ENCODE measurements at regions not wholly inside any gene's neighbourhood (a gene's known extent, or its start where the extent isn't known, plus 50 kb on each side); places are given as distances from the start of the nearest gene placed in this dataset.

- Histone ChIP-seq H3K4me3 (ENCODE audit: low read depth, low read length) (no peak overlapping the region), H3K27ac (ENCODE audit: extremely low read depth, low read depth, low read length) (no peak overlapping the region), H3K9me3 (ENCODE audit: control insufficient read depth, insufficient read depth, low read depth, low read length) (no peaks in the 10 kb centered on the region), H3K36me3 (ENCODE audit: control insufficient read depth in 2 of 2, insufficient read depth in 1 of 2, low read length in 2 of 2) (no peaks in the 10 kb centered on the region), H3K4me1 (ENCODE audit: control insufficient read depth, insufficient read depth, low read length) (no peaks in the 10 kb centered on the region)
- ChIA-PET CTCF (no interaction called here), POLR2A (no interaction called here)
- TF ChIP-seq ZNF324 (tag by site-specific recombination; IDR thresholded peaks at IDR 0.05) (no peak), ZNF140 (tag by site-specific recombination; IDR thresholded peaks at IDR 0.05) (no peak), ZNF354C (tag by site-specific recombination; IDR thresholded peaks at IDR 0.05; ENCODE audit: borderline replicate concordance, low read depth) (no peak), ZBTB7A (tag by site-specific recombination; IDR thresholded peaks at IDR 0.05; ENCODE audit: low read depth) (no peak), ZNF561 (tag by site-specific recombination; IDR thresholded peaks at IDR 0.05; ENCODE audit: borderline replicate concordance) (no peak), ZNF223 (tag by site-specific recombination; IDR thresholded peaks at IDR 0.05) (no peak), ZNF404 (tag by site-specific recombination; IDR thresholded peaks at IDR 0.05) (no peak), PRDM10 (tag by site-specific recombination; IDR thresholded peaks at IDR 0.05) (no peak)
- TF ChIP-seq, protein P1, sequence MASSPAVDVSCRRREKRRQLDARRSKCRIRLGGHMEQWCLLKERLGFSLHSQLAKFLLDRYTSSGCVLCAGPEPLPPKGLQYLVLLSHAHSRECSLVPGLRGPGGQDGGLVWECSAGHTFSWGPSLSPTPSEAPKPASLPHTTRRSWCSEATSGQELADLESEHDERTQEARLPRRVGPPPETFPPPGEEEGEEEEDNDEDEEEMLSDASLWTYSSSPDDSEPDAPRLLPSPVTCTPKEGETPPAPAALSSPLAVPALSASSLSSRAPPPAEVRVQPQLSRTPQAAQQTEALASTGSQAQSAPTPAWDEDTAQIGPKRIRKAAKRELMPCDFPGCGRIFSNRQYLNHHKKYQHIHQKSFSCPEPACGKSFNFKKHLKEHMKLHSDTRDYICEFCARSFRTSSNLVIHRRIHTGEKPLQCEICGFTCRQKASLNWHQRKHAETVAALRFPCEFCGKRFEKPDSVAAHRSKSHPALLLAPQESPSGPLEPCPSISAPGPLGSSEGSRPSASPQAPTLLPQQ (tag by site-specific recombination; IDR thresholded peaks at IDR 0.05), result no peak
- TF ChIP-seq, protein P2, sequence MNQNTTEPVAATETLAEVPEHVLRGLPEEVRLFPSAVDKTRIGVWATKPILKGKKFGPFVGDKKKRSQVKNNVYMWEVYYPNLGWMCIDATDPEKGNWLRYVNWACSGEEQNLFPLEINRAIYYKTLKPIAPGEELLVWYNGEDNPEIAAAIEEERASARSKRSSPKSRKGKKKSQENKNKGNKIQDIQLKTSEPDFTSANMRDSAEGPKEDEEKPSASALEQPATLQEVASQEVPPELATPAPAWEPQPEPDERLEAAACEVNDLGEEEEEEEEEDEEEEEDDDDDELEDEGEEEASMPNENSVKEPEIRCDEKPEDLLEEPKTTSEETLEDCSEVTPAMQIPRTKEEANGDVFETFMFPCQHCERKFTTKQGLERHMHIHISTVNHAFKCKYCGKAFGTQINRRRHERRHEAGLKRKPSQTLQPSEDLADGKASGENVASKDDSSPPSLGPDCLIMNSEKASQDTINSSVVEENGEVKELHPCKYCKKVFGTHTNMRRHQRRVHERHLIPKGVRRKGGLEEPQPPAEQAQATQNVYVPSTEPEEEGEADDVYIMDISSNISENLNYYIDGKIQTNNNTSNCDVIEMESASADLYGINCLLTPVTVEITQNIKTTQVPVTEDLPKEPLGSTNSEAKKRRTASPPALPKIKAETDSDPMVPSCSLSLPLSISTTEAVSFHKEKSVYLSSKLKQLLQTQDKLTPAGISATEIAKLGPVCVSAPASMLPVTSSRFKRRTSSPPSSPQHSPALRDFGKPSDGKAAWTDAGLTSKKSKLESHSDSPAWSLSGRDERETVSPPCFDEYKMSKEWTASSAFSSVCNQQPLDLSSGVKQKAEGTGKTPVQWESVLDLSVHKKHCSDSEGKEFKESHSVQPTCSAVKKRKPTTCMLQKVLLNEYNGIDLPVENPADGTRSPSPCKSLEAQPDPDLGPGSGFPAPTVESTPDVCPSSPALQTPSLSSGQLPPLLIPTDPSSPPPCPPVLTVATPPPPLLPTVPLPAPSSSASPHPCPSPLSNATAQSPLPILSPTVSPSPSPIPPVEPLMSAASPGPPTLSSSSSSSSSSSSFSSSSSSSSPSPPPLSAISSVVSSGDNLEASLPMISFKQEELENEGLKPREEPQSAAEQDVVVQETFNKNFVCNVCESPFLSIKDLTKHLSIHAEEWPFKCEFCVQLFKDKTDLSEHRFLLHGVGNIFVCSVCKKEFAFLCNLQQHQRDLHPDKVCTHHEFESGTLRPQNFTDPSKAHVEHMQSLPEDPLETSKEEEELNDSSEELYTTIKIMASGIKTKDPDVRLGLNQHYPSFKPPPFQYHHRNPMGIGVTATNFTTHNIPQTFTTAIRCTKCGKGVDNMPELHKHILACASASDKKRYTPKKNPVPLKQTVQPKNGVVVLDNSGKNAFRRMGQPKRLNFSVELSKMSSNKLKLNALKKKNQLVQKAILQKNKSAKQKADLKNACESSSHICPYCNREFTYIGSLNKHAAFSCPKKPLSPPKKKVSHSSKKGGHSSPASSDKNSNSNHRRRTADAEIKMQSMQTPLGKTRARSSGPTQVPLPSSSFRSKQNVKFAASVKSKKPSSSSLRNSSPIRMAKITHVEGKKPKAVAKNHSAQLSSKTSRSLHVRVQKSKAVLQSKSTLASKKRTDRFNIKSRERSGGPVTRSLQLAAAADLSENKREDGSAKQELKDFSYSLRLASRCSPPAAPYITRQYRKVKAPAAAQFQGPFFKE (tag by site-specific recombination; IDR thresholded peaks at IDR 0.05; ENCODE audit: borderline replicate concordance), result no peak
- TF ChIP-seq, protein P3, sequence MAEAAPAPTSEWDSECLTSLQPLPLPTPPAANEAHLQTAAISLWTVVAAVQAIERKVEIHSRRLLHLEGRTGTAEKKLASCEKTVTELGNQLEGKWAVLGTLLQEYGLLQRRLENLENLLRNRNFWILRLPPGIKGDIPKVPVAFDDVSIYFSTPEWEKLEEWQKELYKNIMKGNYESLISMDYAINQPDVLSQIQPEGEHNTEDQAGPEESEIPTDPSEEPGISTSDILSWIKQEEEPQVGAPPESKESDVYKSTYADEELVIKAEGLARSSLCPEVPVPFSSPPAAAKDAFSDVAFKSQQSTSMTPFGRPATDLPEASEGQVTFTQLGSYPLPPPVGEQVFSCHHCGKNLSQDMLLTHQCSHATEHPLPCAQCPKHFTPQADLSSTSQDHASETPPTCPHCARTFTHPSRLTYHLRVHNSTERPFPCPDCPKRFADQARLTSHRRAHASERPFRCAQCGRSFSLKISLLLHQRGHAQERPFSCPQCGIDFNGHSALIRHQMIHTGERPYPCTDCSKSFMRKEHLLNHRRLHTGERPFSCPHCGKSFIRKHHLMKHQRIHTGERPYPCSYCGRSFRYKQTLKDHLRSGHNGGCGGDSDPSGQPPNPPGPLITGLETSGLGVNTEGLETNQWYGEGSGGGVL (tag by site-specific recombination; IDR thresholded peaks at IDR 0.05), result no peak
Measured at GRCh38 chr3:83302091-83302490, 1540.6 kb upstream of the GBE1 start.

DNA sequence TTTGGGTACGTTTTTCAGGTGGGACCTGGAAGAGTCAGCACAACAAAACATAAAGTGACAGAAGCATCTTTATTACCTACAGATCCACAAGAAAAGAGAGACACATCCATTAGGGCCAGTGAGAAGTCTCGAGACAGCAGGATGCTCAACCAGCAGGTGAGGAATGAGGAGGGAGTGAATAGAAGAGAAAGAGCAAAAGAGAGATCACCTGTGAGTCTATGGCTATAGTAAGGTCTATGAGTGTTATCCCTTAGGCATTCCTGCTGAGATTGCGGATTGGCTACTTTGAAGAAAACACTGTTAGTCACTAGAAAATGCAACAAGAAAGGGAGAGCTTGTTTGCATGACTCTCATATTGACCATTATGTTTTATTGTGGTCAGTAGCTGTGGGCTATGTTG lies 1556.2 kb upstream of the GBE1 start:
- Histone ChIP-seq H3K4me1 (ENCODE audit: control insufficient read depth, insufficient read depth, low read length) (no peaks in the 10 kb centered on the region), H3K4me3 (ENCODE audit: low read depth, low read length) (no peak overlapping the region), H3K9me3 (ENCODE audit: control insufficient read depth, insufficient read depth, low read depth, low read length) (no peaks in the 10 kb centered on the region), H3K27ac (ENCODE audit: extremely low read depth, low read depth, low read length) (no peak overlapping the region), H3K36me3 (ENCODE audit: control insufficient read depth in 2 of 2, insufficient read depth in 1 of 2, low read length in 2 of 2) (no peaks in the 10 kb centered on the region)
- ChIA-PET CTCF (no interaction called here), POLR2A (no interaction called here)
- TF ChIP-seq ZNF530 (tag by site-specific recombination; IDR thresholded peaks at IDR 0.05; ENCODE audit: low read depth), result no peak
- no peak for TF ChIP-seq ZNF335 (tag by site-specific recombination; conservative IDR thresholded peaks at IDR 0.05)
- no peak for TF ChIP-seq ZNF843 (tag by site-specific recombination; IDR thresholded peaks at IDR 0.05)
- TF ChIP-seq ZNF626 (tag by site-specific recombination; IDR thresholded peaks at IDR 0.05), result no peak
- no peak for TF ChIP-seq ZNF433 (tag by site-specific recombination; IDR thresholded peaks at IDR 0.05; ENCODE audit: low read depth)
- no peak for TF ChIP-seq ZBTB7A (tag by site-specific recombination; IDR thresholded peaks at IDR 0.05; ENCODE audit: low read depth)
- TF ChIP-seq, protein P4, sequence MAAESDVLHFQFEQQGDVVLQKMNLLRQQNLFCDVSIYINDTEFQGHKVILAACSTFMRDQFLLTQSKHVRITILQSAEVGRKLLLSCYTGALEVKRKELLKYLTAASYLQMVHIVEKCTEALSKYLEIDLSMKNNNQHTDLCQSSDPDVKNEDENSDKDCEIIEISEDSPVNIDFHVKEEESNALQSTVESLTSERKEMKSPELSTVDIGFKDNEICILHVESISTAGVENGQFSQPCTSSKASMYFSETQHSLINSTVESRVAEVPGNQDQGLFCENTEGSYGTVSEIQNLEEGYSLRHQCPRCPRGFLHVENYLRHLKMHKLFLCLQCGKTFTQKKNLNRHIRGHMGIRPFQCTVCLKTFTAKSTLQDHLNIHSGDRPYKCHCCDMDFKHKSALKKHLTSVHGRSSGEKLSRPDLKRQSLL (tag by site-specific recombination; IDR thresholded peaks at IDR 0.05), result no peak
- TF ChIP-seq ZNF558 (tag by site-specific recombination; IDR thresholded peaks at IDR 0.05), result no peak
- TF ChIP-seq ZNF473 (tag by site-specific recombination; IDR thresholded peaks at IDR 0.05), result no peak

Measured in HEK293 (cell line).